Panc1 (cell line): ENCODE measurements at regions not wholly inside any gene's neighbourhood (a gene's known extent, or its start where the extent isn't known, plus 50 kb on each side); places are given as distances from the start of the nearest gene placed in this dataset.
"Not testable (repeated sequence)": the region's sequence is repeated elsewhere in the genome, so short reads cannot be mapped to it uniquely, and the experiment has no call there.

ENCODE experiments used
- ATAC-seq: fragments of 200-7000 bp; cut with Tn5 transposase; 2 replicates; pipeline ENCODE4 v1.9.1; 2020; ENCODE audit warnings: mild to moderate bottlenecking, moderate library complexity
- BruUV-seq: library from RNA; stranded (reverse); fragments of 400-500 nt; replicated peaks from 2 replicates; lab custom pipeline; 2021; lab: Mats Ljungman, UMichigan
- CTCF ChIA-PET: fragments of 300-600 bp; sonication (Branson Sonifier 250); formaldehyde crosslinking; loops from one replicate; lab custom pipeline; 2022; ENCODE audit warnings: antibody characterized with exemption; lab: Charles Lee
- POLR2A ChIA-PET: fragments of 300-600 bp; sonication (Branson Sonifier 250); formaldehyde crosslinking; loops from one replicate; lab custom pipeline; 2022; ENCODE audit warnings: antibody characterized with exemption; lab: Charles Lee
- DNase-seq: peaks from one replicate; pipeline ENCODE4 v3.0.0-alpha.2; 2010; ENCODE audit warnings: low read depth, low spot score
- H3K27ac ChIP-seq: 2 replicates; pipeline ENCODE4 v1.5.1; 2011; ENCODE audit warnings: mild to moderate bottlenecking, low read length, inconsistent platforms
- H3K27me3 ChIP-seq: fragments of 200-500 bp; sonication (Bioruptor generic); 2 replicates; pipeline ENCODE4 v1.6.0; 2014; ENCODE audit warnings: low read length, inconsistent platforms; ENCODE audit not compliant: control insufficient read depth, insufficient read depth
- H3K36me3 ChIP-seq: fragments of 200-500 bp; sonication (Bioruptor generic); 2 replicates; pipeline ENCODE4 v1.5.1; 2014; ENCODE audit warnings: inconsistent platforms, mild to moderate bottlenecking, low read length, moderate library complexity; ENCODE audit not compliant: control insufficient read depth, insufficient read depth
- H3K4me1 ChIP-seq: 2 replicates; pipeline ENCODE4 v1.5.1; 2011; ENCODE audit warnings: inconsistent platforms, mild to moderate bottlenecking, low read length, moderate library complexity; ENCODE audit not compliant: control insufficient read depth, insufficient read depth
- H3K4me3 ChIP-seq, 2 experiments: 2 replicates each; pipeline ENCODE4 v1.5.1; 2011 to 2012; ENCODE audit warnings: low read depth in 2 of 2, low read length in 2 of 2, mild to moderate bottlenecking in 2 of 2, inconsistent platforms in 1 of 2, moderate library complexity in 1 of 2
- H3K9me3 ChIP-seq: fragments of 200-500 bp; sonication (Bioruptor generic); 2 replicates; pipeline ENCODE4 v1.5.1; 2014; ENCODE audit warnings: low read depth, mild to moderate bottlenecking, inconsistent platforms, low read length, moderate library complexity; ENCODE audit not compliant: control insufficient read depth, insufficient read depth
- CTCF ChIP-seq: fragments of 450-650 bp; IDR thresholded peaks from 2 replicates; pipeline ENCODE4 v1.5.1; 2017; ENCODE audit warnings: mild to moderate bottlenecking
- POLR2AphosphoS5 ChIP-seq: IDR thresholded peaks from 2 replicates; pipeline ENCODE4 v1.6.1; 2012; ENCODE audit warnings: mild to moderate bottlenecking, low read depth, low read length, moderate library complexity
- REST ChIP-seq, 2 experiments: IDR thresholded peaks; 2 replicates each; pipeline ENCODE4 v1.6.1; 2011 to 2012; ENCODE audit warnings: low read depth in 2 of 2, control low read depth in 1 of 2, low read length in 1 of 2, mild to moderate bottlenecking in 1 of 2, moderate library complexity in 1 of 2; ENCODE audit not compliant: insufficient read depth in 1 of 2
- SIN3A ChIP-seq: IDR thresholded peaks from 2 replicates; pipeline ENCODE4 v1.6.1; 2012; ENCODE audit warnings: low read depth, mild to moderate bottlenecking, low read length, moderate library complexity, borderline replicate concordance; ENCODE audit not compliant: insufficient read depth
- TCF7L2 ChIP-seq: IDR thresholded peaks from 2 replicates; pipeline ENCODE4 v1.6.1; 2011; ENCODE audit warnings: mild to moderate bottlenecking, low read depth, low read length, inconsistent platforms
- in situ Hi-C: cut with HindIII; loops from 2 replicates; pipeline ENCODE4 v1.10.0; 2016; ENCODE audit warnings: low sequenced_read_pairs, low pct_unique_long_range_greater_than_20kb
- intact Hi-C: fragments of 100-400 bp; cut with micrococcal nuclease; formaldehyde crosslinking; loops from one replicate; pipeline ENCODE4 v1.10.0; 2022; ENCODE audit not compliant: unreplicated experiment

- ATAC-seq = no peak
- in situ Hi-C loops = no loop called here
- BruUV-seq = no TSS peak
Measured at GRCh38 chr12:83244001-83244400, 557.3 kb downstream of the TMTC2 start.

GRCh38 chr12:83233987-83234386, 547.3 kb downstream of the TMTC2 start:
- ATAC-seq, H3K36me3 ChIP-seq, H3K27ac ChIP-seq, intact Hi-C loops, POLR2A ChIA-PET, H3K27me3 ChIP-seq, in situ Hi-C loops, H3K4me3 ChIP-seq, DNase-seq, CTCF ChIA-PET, H3K4me1 ChIP-seq, H3K9me3 ChIP-seq, BruUV-seq: not testable (repeated sequence)

More at GRCh38 chr12:83244001-83244400, 557.3 kb downstream of the TMTC2 start:
- no peak for DNase-seq
- TF ChIP-seq SIN3A (no peak), POLR2AphosphoS5 (no peak), TCF7L2 (no peak), CTCF (no peak), REST (IDR thresholded peaks at IDR 0.05; ENCODE audit: insufficient read depth in 1 of 2, low read depth in 2 of 2, low read length in 1 of 2) (no peak)
- H3K4me3 ChIP-seq = no peak overlapping the region
- H3K27me3 ChIP-seq = no peaks in the 10 kb centered on the region
- no peaks in the 10 kb centered on the region for H3K36me3 ChIP-seq
- intact Hi-C loops = no loop called here
- H3K27ac ChIP-seq = no peak overlapping the region
- ChIA-PET POLR2A (no interaction called here), CTCF (no interaction called here)
- H3K9me3 ChIP-seq = no peaks in the 10 kb centered on the region
- H3K4me1 ChIP-seq = no peaks in the 10 kb centered on the region

GRCh38 chr12:83226960-83227359, 540.3 kb downstream of the TMTC2 start:
- H3K27me3 ChIP-seq, in situ Hi-C loops, H3K4me1 ChIP-seq, CTCF ChIA-PET, intact Hi-C loops, H3K36me3 ChIP-seq, H3K27ac ChIP-seq, H3K9me3 ChIP-seq, POLR2A ChIA-PET, BruUV-seq, ATAC-seq, DNase-seq, H3K4me3 ChIP-seq: not testable (repeated sequence)
